H1 (cell line): ENCODE measurements at regions not wholly inside any gene's neighbourhood (a gene's known extent, or its start where the extent isn't known, plus 50 kb on each side); places are given as distances from the start of the nearest gene placed in this dataset.

Source experiments
- CHD1 ChIP-seq: IDR thresholded peaks from 2 replicates; pipeline ENCODE4 v1.6.1; 2012; ENCODE audit warnings: low read depth, low read length, improper control_type of control experiment
- CTCF ChIP-seq, 3 experiments: IDR thresholded peaks; 1 replicate in 2 of 3; 2 replicates in 1 of 3; pipeline versions ENCODE4 v1.5.1 to v1.6.1; 2011; ENCODE audit warnings: low read length in 3 of 3, mild to moderate bottlenecking in 3 of 3, inconsistent platforms in 2 of 3, low read depth in 1 of 3, moderate library complexity in 1 of 3; ENCODE audit not compliant: insufficient read depth in 1 of 3; ENCODE audit errors: control extremely low read depth in 1 of 3
- EP300 ChIP-seq, 2 experiments: IDR thresholded peaks; 1 replicate in 1 of 2; 2 replicates in 1 of 2; pipeline ENCODE4 v1.6.1; 2011 to 2012; ENCODE audit warnings: low read depth in 2 of 2, low read length in 2 of 2, mild to moderate bottlenecking in 2 of 2, borderline replicate concordance in 1 of 2, inconsistent platforms in 1 of 2, moderate library complexity in 1 of 2
- JUN ChIP-seq: IDR thresholded peaks from 2 replicates; pipeline ENCODE4 v1.6.1; 2011; ENCODE audit warnings: low read depth, mild to moderate bottlenecking, improper control_type of control experiment, low read length
- MAX ChIP-seq: IDR thresholded peaks from 2 replicates; pipeline ENCODE4 v1.6.1; 2012; ENCODE audit warnings: inconsistent platforms
- PHF8 ChIP-seq: fragments of 200-600 bp; sonication (generic); conservative IDR thresholded peaks from 2 replicates; pipeline ENCODE4 v1.7.1; 2012; ENCODE audit warnings: low read depth, mild to moderate bottlenecking, inconsistent platforms, low read length, moderate library complexity
- POLR2A ChIP-seq, 2 experiments: IDR thresholded peaks; 1 replicate in 1 of 2; 2 replicates in 1 of 2; pipeline ENCODE4 v1.6.1; 2011; ENCODE audit warnings: low read depth in 2 of 2, low read length in 2 of 2, mild to moderate bottlenecking in 2 of 2; ENCODE audit errors: control extremely low read depth in 1 of 2
- POLR2AphosphoS5 ChIP-seq: IDR thresholded peaks from 2 replicates; pipeline ENCODE4 v1.6.1; 2011; ENCODE audit warnings: low read depth, low read length
- RXRA ChIP-seq: IDR thresholded peaks from 2 replicates; pipeline ENCODE4 v1.6.1; 2011; ENCODE audit warnings: low read depth, mild to moderate bottlenecking, low read length, moderate library complexity; ENCODE audit not compliant: insufficient read depth
- TAF1 ChIP-seq: IDR thresholded peaks from 2 replicates; pipeline ENCODE4 v1.6.1; 2011; ENCODE audit warnings: mild to moderate bottlenecking, low read depth, low read length
- ZNF274 ChIP-seq: IDR thresholded peaks from 2 replicates; pipeline ENCODE4 v1.7.0; 2012; ENCODE audit warnings: low read length, borderline replicate concordance; ENCODE audit errors: extremely low read depth

- TF ChIP-seq MAX (no peak), CTCF (IDR thresholded peaks at IDR 0.05; ENCODE audit: control extremely low read depth in 1 of 3, insufficient read depth in 1 of 3, low read depth in 1 of 3, low read length in 3 of 3) (no peak), TAF1 (no peak), PHF8 (no peak), POLR2AphosphoS5 (no peak), RXRA (no peak), CHD1 (no peak), EP300 (IDR thresholded peaks at IDR 0.05; ENCODE audit: borderline replicate concordance in 1 of 2, low read depth in 2 of 2, low read length in 2 of 2) (no peak), JUN (no peak), POLR2A (IDR thresholded peaks at IDR 0.05; ENCODE audit: control extremely low read depth in 1 of 2, low read depth in 2 of 2, low read length in 2 of 2) (no peak), ZNF274 (no peak)
Measured at GRCh38 chr2:226251661-226252060, 548.0 kb downstream of the IRS1 start.
